Nephron (organoid): ENCODE measurements at regions not wholly inside any gene's neighbourhood (a gene's known extent, or its start where the extent isn't known, plus 50 kb on each side); places are given as distances from the start of the nearest gene placed in this dataset.

Experiments used
- H3K27ac Mint-ChIP-seq, 3 experiments: 2 replicates each; pipeline ENCODE4 v1.8.0; 2020; ENCODE audit warnings: mixed read lengths in 3 of 3, mild to moderate bottlenecking in 2 of 3, moderate library complexity in 1 of 3
- H3K27me3 Mint-ChIP-seq: 2 replicates; pipeline ENCODE4 v1.8.0; 2021; ENCODE audit warnings: low read depth, mild to moderate bottlenecking, moderate library complexity, mixed read lengths
- H3K36me3 Mint-ChIP-seq: 2 replicates; pipeline ENCODE4 v1.8.0; 2020; ENCODE audit warnings: low read depth, mixed read lengths
- H3K4me1 Mint-ChIP-seq: 2 replicates; pipeline ENCODE4 v1.8.0; 2020; ENCODE audit warnings: mixed read lengths
- H3K4me3 Mint-ChIP-seq, 3 experiments: 2 replicates each; pipeline ENCODE4 v1.8.0; 2020; ENCODE audit warnings: mild to moderate bottlenecking in 3 of 3, mixed read lengths in 3 of 3, moderate library complexity in 2 of 3
- H3K9me3 Mint-ChIP-seq: 2 replicates; pipeline ENCODE4 v1.8.0; 2020; ENCODE audit warnings: mixed read lengths
- TF ChIP-seq, protein P1 (sequence below), 3 experiments: fragments of 200-600 bp; sonication (generic); IDR thresholded peaks; one replicate each; pipeline ENCODE4 v1.5.0; 2021; ENCODE audit warnings: antibody characterized with exemption in 3 of 3; ENCODE audit not compliant: unreplicated experiment in 3 of 3

DNA sequence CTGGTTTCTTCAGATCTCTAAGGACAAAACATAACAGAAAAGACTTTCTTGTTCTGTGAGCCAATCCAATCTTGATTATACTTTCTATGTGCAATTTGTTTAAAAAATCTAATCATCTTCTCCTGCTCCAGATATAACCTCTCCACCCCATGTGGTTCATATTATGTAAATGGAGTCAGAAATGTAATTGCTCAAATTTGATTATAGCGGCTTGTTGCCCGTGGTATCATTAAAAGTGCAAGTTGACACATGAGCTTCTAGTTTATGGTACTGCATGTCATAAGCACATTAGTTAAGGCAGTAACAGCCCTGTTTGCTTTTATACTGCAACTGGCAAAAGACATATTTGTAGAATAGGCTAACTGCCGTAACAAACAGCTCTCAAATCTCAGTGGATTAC lies 715.1 kb upstream of the CDH7 start:
- no peaks in the 10 kb centered on the region for H3K9me3 Mint-ChIP-seq
- H3K27ac Mint-ChIP-seq: peak overlapping the region in 1 of 3 experiments; percentile 44
- TF ChIP-seq, protein P1, sequence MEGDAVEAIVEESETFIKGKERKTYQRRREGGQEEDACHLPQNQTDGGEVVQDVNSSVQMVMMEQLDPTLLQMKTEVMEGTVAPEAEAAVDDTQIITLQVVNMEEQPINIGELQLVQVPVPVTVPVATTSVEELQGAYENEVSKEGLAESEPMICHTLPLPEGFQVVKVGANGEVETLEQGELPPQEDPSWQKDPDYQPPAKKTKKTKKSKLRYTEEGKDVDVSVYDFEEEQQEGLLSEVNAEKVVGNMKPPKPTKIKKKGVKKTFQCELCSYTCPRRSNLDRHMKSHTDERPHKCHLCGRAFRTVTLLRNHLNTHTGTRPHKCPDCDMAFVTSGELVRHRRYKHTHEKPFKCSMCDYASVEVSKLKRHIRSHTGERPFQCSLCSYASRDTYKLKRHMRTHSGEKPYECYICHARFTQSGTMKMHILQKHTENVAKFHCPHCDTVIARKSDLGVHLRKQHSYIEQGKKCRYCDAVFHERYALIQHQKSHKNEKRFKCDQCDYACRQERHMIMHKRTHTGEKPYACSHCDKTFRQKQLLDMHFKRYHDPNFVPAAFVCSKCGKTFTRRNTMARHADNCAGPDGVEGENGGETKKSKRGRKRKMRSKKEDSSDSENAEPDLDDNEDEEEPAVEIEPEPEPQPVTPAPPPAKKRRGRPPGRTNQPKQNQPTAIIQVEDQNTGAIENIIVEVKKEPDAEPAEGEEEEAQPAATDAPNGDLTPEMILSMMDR (IDR thresholded peaks at IDR 0.05; ENCODE audit: unreplicated experiment in 3 of 3): no peak
- H3K4me3 Mint-ChIP-seq: no peak overlapping the region
- peaks cover 12% of the 10 kb centered on the region for H3K4me1 Mint-ChIP-seq
- H3K36me3 Mint-ChIP-seq: no peaks in the 10 kb centered on the region
- no peaks in the 10 kb centered on the region for H3K27me3 Mint-ChIP-seq

DNA sequence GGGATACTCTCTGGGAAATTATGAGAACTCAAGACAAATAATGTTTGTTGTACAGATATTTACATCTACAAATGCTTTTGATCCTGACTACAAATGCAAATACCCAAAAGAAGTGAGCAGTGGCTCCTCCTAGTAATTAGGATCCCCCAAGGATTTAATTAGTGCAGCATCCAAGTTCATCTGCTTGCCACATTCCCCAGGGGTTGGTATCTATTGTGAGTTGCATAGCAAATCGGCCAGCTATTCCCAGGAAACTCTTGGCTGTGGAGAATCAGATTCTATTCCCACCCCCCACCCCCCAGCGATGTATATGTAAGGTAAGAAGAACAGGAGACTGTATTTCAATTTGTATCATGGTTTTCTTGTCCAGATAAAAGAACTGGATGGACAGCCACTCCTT lies 725.1 kb upstream of the CDH7 start:
- no peak overlapping the region for H3K4me3 Mint-ChIP-seq
- no peaks in the 10 kb centered on the region for H3K9me3 Mint-ChIP-seq
- TF ChIP-seq, protein P1 (IDR thresholded peaks at IDR 0.05; ENCODE audit: unreplicated experiment in 3 of 3): no peak
- peaks cover 5% of the 10 kb centered on the region for H3K4me1 Mint-ChIP-seq
- no peaks in the 10 kb centered on the region for H3K27me3 Mint-ChIP-seq
- no peak overlapping the region for H3K27ac Mint-ChIP-seq
- no peaks in the 10 kb centered on the region for H3K36me3 Mint-ChIP-seq

DNA sequence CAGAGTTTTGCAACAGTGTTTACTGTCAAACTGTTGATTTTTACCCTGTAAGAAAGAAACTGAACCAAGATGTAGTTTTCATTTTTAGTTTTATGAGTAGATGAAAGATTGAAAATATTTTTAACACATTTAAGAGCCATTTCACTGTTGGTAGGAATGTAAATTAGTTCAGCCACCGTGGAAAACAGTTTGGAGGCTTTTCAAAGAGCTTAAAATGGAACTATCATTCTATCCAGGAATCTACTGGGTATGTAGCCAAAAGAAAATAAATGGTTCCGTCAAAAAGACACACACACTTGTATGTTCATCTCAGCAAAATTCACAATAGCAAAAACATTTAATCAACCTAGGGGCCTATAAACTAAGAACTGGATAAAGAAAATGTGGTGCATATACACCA lies 729.8 kb upstream of the CDH7 start:
- Mint-ChIP-seq H3K4me1 (peaks cover 5% of the 10 kb centered on the region), H3K9me3 (peaks cover 2% of the 10 kb centered on the region)

DNA sequence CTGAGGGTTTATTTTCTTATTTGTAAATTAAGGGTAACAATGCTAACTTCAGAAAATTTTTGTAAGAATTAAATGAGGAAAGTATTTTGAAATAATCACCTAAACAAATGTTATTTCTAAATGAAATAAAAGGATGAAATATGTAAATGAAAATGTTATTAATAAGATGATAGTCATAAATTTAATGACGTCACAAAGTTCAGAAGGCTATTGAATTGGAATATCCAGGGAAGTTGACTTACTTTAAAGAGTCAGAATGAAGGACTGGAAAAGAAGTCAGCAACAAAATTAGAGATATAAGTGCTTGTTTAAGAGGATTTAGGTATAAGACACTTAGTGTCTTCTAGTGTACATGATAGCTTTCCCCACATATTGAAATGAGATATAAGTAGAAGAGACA lies 732.6 kb upstream of the CDH7 start:
- no peaks in the 10 kb centered on the region for H3K36me3 Mint-ChIP-seq
- no peak overlapping the region for H3K27ac Mint-ChIP-seq
- H3K4me1 Mint-ChIP-seq: peaks cover 5% of the 10 kb centered on the region
- TF ChIP-seq, protein P1 (IDR thresholded peaks at IDR 0.05; ENCODE audit: unreplicated experiment in 3 of 3): no peak
- peaks cover 2% of the 10 kb centered on the region for H3K9me3 Mint-ChIP-seq
- no peaks in the 10 kb centered on the region for H3K27me3 Mint-ChIP-seq
- no peak overlapping the region for H3K4me3 Mint-ChIP-seq

More for the DNA sequence above, 729.8 kb upstream of the CDH7 start:
- Mint-ChIP-seq H3K36me3 (no peaks in the 10 kb centered on the region), H3K27me3 (no peaks in the 10 kb centered on the region), H3K4me3 (no peak overlapping the region), H3K27ac (no peak overlapping the region)
- TF ChIP-seq, protein P1 (IDR thresholded peaks at IDR 0.05; ENCODE audit: unreplicated experiment in 3 of 3): no peak

DNA sequence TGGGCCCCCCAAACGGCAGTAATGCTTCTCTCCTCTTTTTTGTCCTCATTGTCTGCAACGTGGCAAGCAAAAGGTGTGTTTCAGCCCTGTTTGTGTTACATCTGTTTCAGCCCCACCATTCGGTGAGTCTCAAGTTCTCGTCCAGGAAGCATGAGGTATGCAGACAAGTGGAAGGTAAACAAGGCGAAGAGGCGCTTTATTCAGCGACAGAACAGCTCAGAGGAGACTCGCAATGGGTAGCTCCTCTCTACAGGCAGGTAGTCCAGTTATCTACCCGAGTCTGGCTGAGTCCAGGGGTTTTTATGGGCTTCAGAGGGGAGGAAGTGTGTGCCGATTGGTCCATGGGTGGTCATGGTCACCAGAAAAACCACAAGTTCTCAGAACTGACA lies 733.4 kb upstream of the CDH7 start:
- no peak overlapping the region for H3K4me3 Mint-ChIP-seq
- TF ChIP-seq, protein P1 (IDR thresholded peaks at IDR 0.05; ENCODE audit: unreplicated experiment in 3 of 3): no peak
- H3K4me1 Mint-ChIP-seq: peaks cover 5% of the 10 kb centered on the region
- H3K27ac Mint-ChIP-seq: no peak overlapping the region
- no peaks in the 10 kb centered on the region for H3K36me3 Mint-ChIP-seq
- H3K9me3 Mint-ChIP-seq: peaks cover 2% of the 10 kb centered on the region
- no peaks in the 10 kb centered on the region for H3K27me3 Mint-ChIP-seq

DNA sequence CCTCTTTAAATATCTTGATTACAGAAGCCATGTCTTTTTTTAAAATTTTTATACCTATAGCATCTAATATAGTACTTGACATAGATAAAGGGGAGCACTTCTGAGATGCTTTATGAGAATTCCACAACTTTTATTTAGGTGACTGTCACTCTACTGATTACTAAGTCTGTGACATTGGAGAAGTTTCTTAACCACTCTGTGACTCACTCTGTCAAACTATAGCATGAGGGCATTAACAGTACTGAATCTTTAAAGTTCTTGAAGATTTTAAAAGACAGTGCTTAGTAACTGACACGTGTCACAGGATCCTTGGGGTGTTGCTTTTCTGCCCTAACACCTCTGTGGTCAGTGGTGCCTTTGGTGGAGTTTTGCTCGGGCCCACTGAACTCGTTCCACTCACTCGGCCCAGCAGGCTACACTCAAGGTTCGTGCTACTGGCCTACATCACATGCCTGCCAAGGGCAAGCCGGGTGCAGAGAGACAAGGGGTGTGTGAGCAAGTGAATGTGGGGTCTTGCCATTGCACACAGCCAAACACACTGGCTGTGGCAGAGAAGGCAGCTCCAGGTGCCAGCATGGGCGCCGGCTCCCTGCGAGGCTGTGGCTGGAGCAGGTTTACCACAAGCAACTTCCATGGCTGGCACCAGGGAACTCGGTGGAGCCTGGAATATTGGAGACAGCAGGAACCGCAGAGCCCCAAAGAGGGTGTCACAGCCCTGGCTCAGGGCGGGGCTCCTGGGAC lies 734.0 kb upstream of the CDH7 start:
- Mint-ChIP-seq H3K36me3 (no peaks in the 10 kb centered on the region), H3K27me3 (no peaks in the 10 kb centered on the region), H3K4me3 (no peak overlapping the region), H3K4me1 (peaks cover 5% of the 10 kb centered on the region), H3K27ac (no peak overlapping the region), H3K9me3 (peaks cover 2% of the 10 kb centered on the region)
- TF ChIP-seq, protein P1 (IDR thresholded peaks at IDR 0.05; ENCODE audit: unreplicated experiment in 3 of 3): no peak
